ENCODE measurements at regions not wholly inside any gene's neighbourhood (a gene's known extent, or its start where the extent isn't known, plus 50 kb on each side); places are given as distances from the start of the nearest gene placed in this dataset.

DNA sequence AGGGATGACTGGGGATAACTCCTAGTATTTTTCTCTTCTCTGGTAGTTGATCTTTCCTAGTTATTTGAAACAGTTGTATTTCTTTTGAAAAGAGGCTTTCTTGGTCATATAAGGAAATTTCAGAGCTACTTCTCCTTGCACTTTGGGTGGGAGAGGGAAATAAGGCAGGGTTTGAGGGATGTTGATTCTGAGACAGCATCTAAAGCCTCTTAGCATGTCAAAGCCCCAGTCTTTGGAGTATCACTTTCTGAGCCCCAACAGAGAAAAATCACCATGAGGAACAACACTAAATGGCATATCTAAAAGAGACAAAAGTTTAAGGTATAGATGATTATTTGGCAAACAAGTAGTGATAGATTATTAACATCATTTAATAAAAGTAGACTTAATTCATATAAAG, 688.1 kb downstream of the TRAM1L1 start:
- TF ChIP-seq, protein P1, sequence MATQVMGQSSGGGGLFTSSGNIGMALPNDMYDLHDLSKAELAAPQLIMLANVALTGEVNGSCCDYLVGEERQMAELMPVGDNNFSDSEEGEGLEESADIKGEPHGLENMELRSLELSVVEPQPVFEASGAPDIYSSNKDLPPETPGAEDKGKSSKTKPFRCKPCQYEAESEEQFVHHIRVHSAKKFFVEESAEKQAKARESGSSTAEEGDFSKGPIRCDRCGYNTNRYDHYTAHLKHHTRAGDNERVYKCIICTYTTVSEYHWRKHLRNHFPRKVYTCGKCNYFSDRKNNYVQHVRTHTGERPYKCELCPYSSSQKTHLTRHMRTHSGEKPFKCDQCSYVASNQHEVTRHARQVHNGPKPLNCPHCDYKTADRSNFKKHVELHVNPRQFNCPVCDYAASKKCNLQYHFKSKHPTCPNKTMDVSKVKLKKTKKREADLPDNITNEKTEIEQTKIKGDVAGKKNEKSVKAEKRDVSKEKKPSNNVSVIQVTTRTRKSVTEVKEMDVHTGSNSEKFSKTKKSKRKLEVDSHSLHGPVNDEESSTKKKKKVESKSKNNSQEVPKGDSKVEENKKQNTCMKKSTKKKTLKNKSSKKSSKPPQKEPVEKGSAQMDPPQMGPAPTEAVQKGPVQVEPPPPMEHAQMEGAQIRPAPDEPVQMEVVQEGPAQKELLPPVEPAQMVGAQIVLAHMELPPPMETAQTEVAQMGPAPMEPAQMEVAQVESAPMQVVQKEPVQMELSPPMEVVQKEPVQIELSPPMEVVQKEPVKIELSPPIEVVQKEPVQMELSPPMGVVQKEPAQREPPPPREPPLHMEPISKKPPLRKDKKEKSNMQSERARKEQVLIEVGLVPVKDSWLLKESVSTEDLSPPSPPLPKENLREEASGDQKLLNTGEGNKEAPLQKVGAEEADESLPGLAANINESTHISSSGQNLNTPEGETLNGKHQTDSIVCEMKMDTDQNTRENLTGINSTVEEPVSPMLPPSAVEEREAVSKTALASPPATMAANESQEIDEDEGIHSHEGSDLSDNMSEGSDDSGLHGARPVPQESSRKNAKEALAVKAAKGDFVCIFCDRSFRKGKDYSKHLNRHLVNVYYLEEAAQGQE (IDR thresholded peaks at IDR 0.05; ENCODE audit: insufficient read depth in 1 of 2, low read depth in 2 of 2, low read length in 2 of 2), result no peak
- TF ChIP-seq FOXP2 (optimal IDR thresholded peaks at IDR 0.05; ENCODE audit: borderline replicate concordance, extremely low read depth, extremely low read length, insufficient read depth), result no peak
- no peak for TF ChIP-seq POLR2AphosphoS5 (IDR thresholded peaks at IDR 0.05; ENCODE audit: low read depth, low read length)
- no peak for TF ChIP-seq TAF1 (IDR thresholded peaks at IDR 0.05; ENCODE audit: borderline replicate concordance, insufficient read depth, low read length)
- no peak for TF ChIP-seq SIN3A (IDR thresholded peaks at IDR 0.05; ENCODE audit: borderline replicate concordance, insufficient read depth, low read length)

DNA sequence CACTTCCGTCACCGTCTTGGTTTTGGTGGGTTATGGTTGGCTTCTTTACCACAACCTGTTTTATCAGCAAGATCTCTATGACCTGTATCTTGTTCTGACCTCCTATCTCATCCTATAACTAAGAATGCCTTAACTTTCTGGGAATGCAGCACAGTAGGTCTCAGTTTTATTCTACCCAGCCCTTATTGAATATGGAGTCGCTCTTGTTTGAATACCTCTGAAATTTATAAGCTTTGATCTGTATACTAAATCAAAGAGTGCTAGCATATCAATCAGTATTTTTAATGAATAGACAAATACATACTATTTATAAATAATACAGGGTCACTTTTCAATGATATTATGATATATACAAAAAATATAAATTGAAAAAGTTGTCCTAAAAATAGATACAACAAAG, 690.0 kb downstream of the TRAM1L1 start:
- TF ChIP-seq, protein P1 (IDR thresholded peaks at IDR 0.05; ENCODE audit: insufficient read depth in 1 of 2, low read depth in 2 of 2, low read length in 2 of 2), result no peak
- TF ChIP-seq TAF1 (IDR thresholded peaks at IDR 0.05; ENCODE audit: borderline replicate concordance, insufficient read depth, low read length) (no peak), SIN3A (IDR thresholded peaks at IDR 0.05; ENCODE audit: borderline replicate concordance, insufficient read depth, low read length) (no peak), FOXP2 (optimal IDR thresholded peaks at IDR 0.05; ENCODE audit: borderline replicate concordance, extremely low read depth, extremely low read length, insufficient read depth) (no peak), POLR2AphosphoS5 (IDR thresholded peaks at IDR 0.05; ENCODE audit: low read depth, low read length) (no peak)

DNA sequence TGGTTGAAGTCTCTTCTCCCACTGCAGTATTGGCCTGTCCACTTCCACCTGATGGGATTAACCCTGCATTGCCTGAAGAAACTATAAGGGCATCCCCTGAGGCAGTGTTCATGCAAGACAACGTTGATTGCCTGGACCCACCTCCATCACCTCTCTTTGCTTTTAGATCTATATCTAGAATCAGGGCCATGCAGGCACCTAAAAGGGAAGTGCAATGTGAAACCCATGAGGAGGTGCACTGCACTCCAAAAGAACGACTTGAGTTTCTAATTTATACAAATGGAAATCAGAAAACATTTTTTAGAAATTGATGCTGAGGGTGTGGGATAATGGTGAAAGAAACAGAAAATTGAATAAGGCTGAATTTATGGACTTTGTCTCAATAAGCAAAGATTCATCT, 694.4 kb downstream of the TRAM1L1 start:
- TF ChIP-seq, protein P1 (IDR thresholded peaks at IDR 0.05; ENCODE audit: insufficient read depth in 1 of 2, low read depth in 2 of 2, low read length in 2 of 2), result no peak
- no peak for TF ChIP-seq TAF1 (IDR thresholded peaks at IDR 0.05; ENCODE audit: borderline replicate concordance, insufficient read depth, low read length)
- no peak for TF ChIP-seq FOXP2 (optimal IDR thresholded peaks at IDR 0.05; ENCODE audit: borderline replicate concordance, extremely low read depth, extremely low read length, insufficient read depth)
- no peak for TF ChIP-seq SIN3A (IDR thresholded peaks at IDR 0.05; ENCODE audit: borderline replicate concordance, insufficient read depth, low read length)
- TF ChIP-seq POLR2AphosphoS5 (IDR thresholded peaks at IDR 0.05; ENCODE audit: low read depth, low read length), result no peak

DNA sequence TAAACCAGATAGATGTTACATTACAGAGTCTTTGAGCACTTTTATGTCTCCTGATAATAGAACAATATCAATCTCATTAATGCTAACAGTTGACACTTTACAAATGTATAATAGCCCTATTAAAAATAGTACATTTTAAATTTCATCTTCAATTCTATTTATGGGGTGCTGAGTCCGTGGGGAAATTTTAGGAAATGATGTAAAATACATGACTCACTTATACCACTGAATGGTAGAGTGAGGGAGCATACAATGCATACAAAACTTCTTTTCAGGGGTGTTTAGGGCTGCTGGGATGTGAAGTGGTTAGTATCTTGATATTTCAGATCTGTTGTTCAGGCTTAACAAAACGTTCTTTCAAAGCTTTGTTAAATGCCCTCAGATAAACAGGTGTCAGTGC, 696.2 kb downstream of the TRAM1L1 start:
- TF ChIP-seq SIN3A (IDR thresholded peaks at IDR 0.05; ENCODE audit: borderline replicate concordance, insufficient read depth, low read length) (no peak), TAF1 (IDR thresholded peaks at IDR 0.05; ENCODE audit: borderline replicate concordance, insufficient read depth, low read length) (no peak), FOXP2 (optimal IDR thresholded peaks at IDR 0.05; ENCODE audit: borderline replicate concordance, extremely low read depth, extremely low read length, insufficient read depth) (no peak), POLR2AphosphoS5 (IDR thresholded peaks at IDR 0.05; ENCODE audit: low read depth, low read length) (no peak)
- TF ChIP-seq, protein P1 (IDR thresholded peaks at IDR 0.05; ENCODE audit: insufficient read depth in 1 of 2, low read depth in 2 of 2, low read length in 2 of 2), result no peak

DNA sequence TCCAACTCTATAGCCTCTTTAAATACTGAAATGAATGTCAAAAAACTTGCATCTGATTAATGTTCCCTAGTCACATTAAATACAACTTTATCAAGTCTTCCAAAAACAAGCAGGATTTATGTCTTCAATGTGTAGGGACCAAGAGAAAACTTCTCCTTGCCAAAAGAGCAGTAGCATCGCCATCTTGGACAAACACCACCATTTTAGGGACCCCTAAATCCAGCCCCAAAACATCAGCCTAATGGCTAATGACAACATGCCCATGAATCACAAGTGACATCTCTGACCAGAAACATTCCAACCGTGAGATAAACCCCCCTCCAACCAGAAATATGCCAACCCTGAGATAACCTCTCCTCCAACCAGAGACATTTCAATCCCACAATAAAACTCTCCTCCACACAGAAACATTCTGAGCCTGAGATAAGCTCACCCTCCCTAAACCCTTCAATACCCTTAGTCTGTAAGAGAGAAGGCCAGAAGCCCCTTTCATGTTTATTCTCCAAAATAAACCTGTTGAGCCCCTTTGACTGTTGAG, 697.4 kb downstream of the TRAM1L1 start:
- TF ChIP-seq, protein P1 (IDR thresholded peaks at IDR 0.05; ENCODE audit: insufficient read depth in 1 of 2, low read depth in 2 of 2, low read length in 2 of 2), result no peak
- TF ChIP-seq FOXP2 (optimal IDR thresholded peaks at IDR 0.05; ENCODE audit: borderline replicate concordance, extremely low read depth, extremely low read length, insufficient read depth) (no peak), TAF1 (IDR thresholded peaks at IDR 0.05; ENCODE audit: borderline replicate concordance, insufficient read depth, low read length) (no peak), POLR2AphosphoS5 (IDR thresholded peaks at IDR 0.05; ENCODE audit: low read depth, low read length) (no peak), SIN3A (IDR thresholded peaks at IDR 0.05; ENCODE audit: borderline replicate concordance, insufficient read depth, low read length) (no peak)

All from PFSK-1 (cell line).